HepG2 (cell line): ENCODE measurements at regions not wholly inside any gene's neighbourhood (a gene's known extent, or its start where the extent isn't known, plus 50 kb on each side); places are given as distances from the start of the nearest gene placed in this dataset.

Experiments
- ATAC-seq: fragments of 200-7000 bp; cut with Tn5 transposase; 3 replicates; pipeline ENCODE4 v1.9.1; 2020; ENCODE audit warnings: mild to moderate bottlenecking, moderate library complexity
- BruUV-seq: library from RNA; stranded (reverse); fragments of 400-500 nt; replicated peaks from 2 replicates; lab custom pipeline; 2021; lab: Mats Ljungman, UMichigan
- CTCF ChIA-PET: fragments of 300-600 bp; formaldehyde crosslinking; extraction: SDS; loops from one replicate; lab custom pipeline; 2021; ENCODE audit warnings: low total read pairs, inconsistent platforms, low intra/inter-chr PET ratio; lab: Yijun Ruan, JAX
- POLR2A ChIA-PET: fragments of 350-600 bp; sonication (Branson Sonifier 250); formaldehyde crosslinking; loops from one replicate; lab custom pipeline; 2020; ENCODE audit warnings: antibody characterized with exemption, inconsistent platforms; lab: Yijun Ruan, JAX
- DNase-seq: peaks from one replicate; pipeline ENCODE4 v3.0.0-alpha.2; 2015; ENCODE audit warnings: low spot score
- FAIRE-seq: peaks from 3 replicates; lab custom pipeline; 2011; peaks lifted over from hg19 to GRCh38; lab: Jason Lieb, UNC
- H2AFZ ChIP-seq: one replicate; pipeline ENCODE4 v1.6.1; 2011; ENCODE audit warnings: low read length, inconsistent platforms
- H3K27ac ChIP-seq: fragments of 300-600 bp; 3 replicates; pipeline ENCODE4 v1.8.0; 2011; ENCODE audit warnings: mixed run types, mild to moderate bottlenecking, mixed read lengths, low read length, inconsistent platforms; ENCODE audit not compliant: insufficient read depth; ENCODE audit errors: extremely low read length
- H3K27me3 ChIP-seq, 2 experiments: fragments of 200-600 bp in 1 of 2; 2 replicates in 1 of 2; 3 replicates in 1 of 2; pipeline versions ENCODE4 v1.6.0 to v1.8.0; 2011; ENCODE audit warnings: low read length in 2 of 2, mild to moderate bottlenecking in 2 of 2, moderate library complexity in 2 of 2, inconsistent platforms in 1 of 2; ENCODE audit not compliant: insufficient read depth in 2 of 2, control insufficient read depth in 1 of 2
- H3K36me3 ChIP-seq, 2 experiments: fragments of 200-600 bp in 1 of 2; replicated peaks in 1 of 2; 2 replicates in 1 of 2; 3 replicates in 1 of 2; pipeline versions ENCODE4 v1.5.1 to v1.8.0; 2011; ENCODE audit warnings: low read length in 2 of 2, inconsistent platforms in 1 of 2; ENCODE audit not compliant: insufficient read depth in 2 of 2, control insufficient read depth in 1 of 2
- H3K4me1 ChIP-seq: 2 replicates; pipeline ENCODE4 v1.5.1; 2012; ENCODE audit warnings: low read length, inconsistent platforms; ENCODE audit not compliant: insufficient read depth
- H3K4me2 ChIP-seq: 2 replicates; pipeline ENCODE4 v1.6.0; 2011; ENCODE audit warnings: low read depth, low read length, inconsistent platforms
- H3K4me3 ChIP-seq, 3 experiments: fragments of 200-600 bp in 1 of 3; sonication (generic), shearing (Covaris generic) in 1 of 3; replicated peaks in 1 of 3; 2 replicates each; pipeline ENCODE4 v1.5.1; 2011 to 2016; ENCODE audit warnings: low read length in 3 of 3, inconsistent platforms in 2 of 3, low read depth in 2 of 3, mild to moderate bottlenecking in 2 of 3, control low read depth in 1 of 3, mixed read lengths in 1 of 3; ENCODE audit not compliant: insufficient read depth in 1 of 3
- H3K79me2 ChIP-seq: one replicate; pipeline ENCODE4 v1.6.1; 2011; ENCODE audit warnings: low read length, inconsistent platforms; ENCODE audit not compliant: insufficient read depth
- H3K9ac ChIP-seq: 2 replicates; pipeline ENCODE4 v1.6.0; 2011; ENCODE audit warnings: mild to moderate bottlenecking, low read depth, low read length, inconsistent platforms; ENCODE audit not compliant: insufficient read depth
- H3K9me3 ChIP-seq: 2 replicates; pipeline ENCODE4 v1.5.1; 2012; ENCODE audit warnings: mild to moderate bottlenecking, low read length
- H4K20me1 ChIP-seq: 2 replicates; pipeline ENCODE4 v1.6.0; 2011; ENCODE audit warnings: inconsistent platforms, mild to moderate bottlenecking, low read length, moderate library complexity; ENCODE audit not compliant: insufficient read depth
- FOXM1 ChIP-seq: sonication (generic); formaldehyde crosslinking; IDR thresholded peaks from 2 replicates; pipeline ENCODE4 v1.5.0; 2020; ENCODE audit warnings: missing genetic modification reagents
- ZNF33A ChIP-seq: sonication (generic); formaldehyde crosslinking; IDR thresholded peaks from 2 replicates; pipeline ENCODE4 v1.5.1; 2020; ENCODE audit warnings: missing genetic modification reagents, mild to moderate bottlenecking, moderate library complexity, borderline replicate concordance
- ZNF781 ChIP-seq: sonication (generic); formaldehyde crosslinking; IDR thresholded peaks from 2 replicates; pipeline ENCODE4 v1.5.1; 2020; ENCODE audit warnings: borderline replicate concordance, mild to moderate bottlenecking, missing genetic modification reagents; ENCODE audit errors: not compliant biosample characterization
- WGBS: methylation state at CpG from one replicate; pipeline ENCODE4 v1.1.6; 2017; ENCODE audit warnings: low lambda C conversion rate; 5-methylcytosine and 5-hydroxymethylcytosine counted together
- in situ Hi-C: cut with HindIII; loops from 2 replicates; pipeline ENCODE4 v1.10.0; 2017; ENCODE audit warnings: low pct_unique_long_range_greater_than_20kb; ENCODE audit not compliant: extremely low pct_ligation_motif_present
- intact Hi-C: fragments of 100-400 bp; cut with micrococcal nuclease; formaldehyde crosslinking; loops from one replicate; pipeline ENCODE4 v1.10.0; 2022; ENCODE audit not compliant: unreplicated experiment
- TF ChIP-seq, protein P1 (sequence below): sonication (generic); formaldehyde crosslinking; IDR thresholded peaks from 2 replicates; pipeline ENCODE4 v1.5.1; 2020; ENCODE audit warnings: mild to moderate bottlenecking, moderate library complexity, missing genetic modification reagents
- TF ChIP-seq, protein P2 (sequence below): sonication (generic); formaldehyde crosslinking; IDR thresholded peaks from 2 replicates; pipeline ENCODE4 v1.4.0; 2020; ENCODE audit warnings: mild to moderate bottlenecking, missing genetic modification reagents, borderline replicate concordance
- TF ChIP-seq, protein P3 (sequence below): sonication (generic); formaldehyde crosslinking; IDR thresholded peaks from 2 replicates; pipeline ENCODE4 v1.5.1; 2020; ENCODE audit warnings: missing genetic modification reagents, mild to moderate bottlenecking, borderline replicate concordance
- TF ChIP-seq, protein P4 (sequence below): sonication (generic); formaldehyde crosslinking; IDR thresholded peaks from 2 replicates; pipeline ENCODE4 v1.5.0; 2020; ENCODE audit warnings: missing genetic modification reagents, mild to moderate bottlenecking, borderline replicate concordance
- TF ChIP-seq, protein P5 (sequence below): sonication (generic); formaldehyde crosslinking; IDR thresholded peaks from 2 replicates; pipeline ENCODE4 v1.4.0; 2020; ENCODE audit warnings: missing genetic modification reagents, borderline replicate concordance

DNA sequence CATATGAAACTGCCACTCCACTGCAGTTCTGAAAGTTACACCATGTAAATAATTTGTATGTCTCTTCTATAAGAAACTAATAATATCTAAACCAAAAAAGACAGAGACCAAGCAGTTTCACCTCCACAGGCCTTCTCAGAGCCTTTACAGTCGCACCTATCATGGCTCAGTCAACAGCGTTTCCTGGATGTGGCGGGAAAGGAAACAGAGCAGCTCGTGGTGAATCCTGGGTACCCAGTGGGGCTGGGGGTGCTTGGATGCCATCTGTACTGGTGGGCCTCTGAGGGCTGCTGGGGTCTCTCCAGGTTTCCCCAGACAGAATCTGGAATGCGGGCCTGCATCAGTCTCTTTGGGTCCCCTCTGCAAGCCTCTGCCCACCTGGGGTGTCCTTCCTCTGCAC is 100.2 kb upstream of the CASZ1 start:
- 48% methylated on average over 4 of the region's 5 CpGs for WGBS
- ChIA-PET CTCF (no interaction called here), POLR2A (no interaction called here)
- H3K4me3 ChIP-seq = no peak overlapping the region
- no peaks in the 10 kb centered on the region for H3K79me2 ChIP-seq
- TF ChIP-seq, protein P1, sequence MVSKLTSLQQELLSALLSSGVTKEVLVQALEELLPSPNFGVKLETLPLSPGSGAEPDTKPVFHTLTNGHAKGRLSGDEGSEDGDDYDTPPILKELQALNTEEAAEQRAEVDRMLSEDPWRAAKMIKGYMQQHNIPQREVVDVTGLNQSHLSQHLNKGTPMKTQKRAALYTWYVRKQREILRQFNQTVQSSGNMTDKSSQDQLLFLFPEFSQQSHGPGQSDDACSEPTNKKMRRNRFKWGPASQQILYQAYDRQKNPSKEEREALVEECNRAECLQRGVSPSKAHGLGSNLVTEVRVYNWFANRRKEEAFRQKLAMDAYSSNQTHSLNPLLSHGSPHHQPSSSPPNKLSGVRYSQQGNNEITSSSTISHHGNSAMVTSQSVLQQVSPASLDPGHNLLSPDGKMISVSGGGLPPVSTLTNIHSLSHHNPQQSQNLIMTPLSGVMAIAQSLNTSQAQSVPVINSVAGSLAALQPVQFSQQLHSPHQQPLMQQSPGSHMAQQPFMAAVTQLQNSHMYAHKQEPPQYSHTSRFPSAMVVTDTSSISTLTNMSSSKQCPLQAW (CRISPR knock-in tag) = no peak
- TF ChIP-seq FOXM1 (CRISPR knock-in tag) = no peak
- TF ChIP-seq, protein P2, sequence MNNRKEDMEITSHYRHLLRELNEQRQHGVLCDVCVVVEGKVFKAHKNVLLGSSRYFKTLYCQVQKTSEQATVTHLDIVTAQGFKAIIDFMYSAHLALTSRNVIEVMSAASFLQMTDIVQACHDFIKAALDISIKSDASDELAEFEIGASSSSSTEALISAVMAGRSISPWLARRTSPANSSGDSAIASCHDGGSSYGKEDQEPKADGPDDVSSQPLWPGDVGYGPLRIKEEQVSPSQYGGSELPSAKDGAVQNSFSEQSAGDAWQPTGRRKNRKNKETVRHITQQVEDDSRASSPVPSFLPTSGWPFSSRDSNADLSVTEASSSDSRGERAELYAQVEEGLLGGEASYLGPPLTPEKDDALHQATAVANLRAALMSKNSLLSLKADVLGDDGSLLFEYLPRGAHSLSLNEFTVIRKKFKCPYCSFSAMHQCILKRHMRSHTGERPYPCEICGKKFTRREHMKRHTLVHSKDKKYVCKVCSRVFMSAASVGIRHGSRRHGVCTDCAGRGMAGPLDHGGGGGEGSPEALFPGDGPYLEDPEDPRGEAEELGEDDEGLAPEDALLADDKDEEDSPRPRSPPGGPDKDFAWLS (CRISPR knock-in tag) = no peak
- no peaks in the 10 kb centered on the region for H3K36me3 ChIP-seq
- H3K4me1 ChIP-seq = peaks cover 52% of the 10 kb centered on the region
- no TSS peak for BruUV-seq
- intact Hi-C loops (no loop called here), in situ Hi-C loops (no loop called here)
- H3K4me2 ChIP-seq = no peak overlapping the region
- FAIRE-seq = no peak
- no peak for DNase-seq
- no peak overlapping the region for H2AFZ ChIP-seq
- no peaks in the 10 kb centered on the region for H4K20me1 ChIP-seq
- H3K9me3 ChIP-seq = no peaks in the 10 kb centered on the region
- peaks cover 0 to 13% of the 10 kb centered on the region in 2 experiments; a peak in 2 of 5 replicates for H3K27me3 ChIP-seq
- ATAC-seq = no peak
- H3K9ac ChIP-seq = no peak overlapping the region
- H3K27ac ChIP-seq = no peak overlapping the region

DNA sequence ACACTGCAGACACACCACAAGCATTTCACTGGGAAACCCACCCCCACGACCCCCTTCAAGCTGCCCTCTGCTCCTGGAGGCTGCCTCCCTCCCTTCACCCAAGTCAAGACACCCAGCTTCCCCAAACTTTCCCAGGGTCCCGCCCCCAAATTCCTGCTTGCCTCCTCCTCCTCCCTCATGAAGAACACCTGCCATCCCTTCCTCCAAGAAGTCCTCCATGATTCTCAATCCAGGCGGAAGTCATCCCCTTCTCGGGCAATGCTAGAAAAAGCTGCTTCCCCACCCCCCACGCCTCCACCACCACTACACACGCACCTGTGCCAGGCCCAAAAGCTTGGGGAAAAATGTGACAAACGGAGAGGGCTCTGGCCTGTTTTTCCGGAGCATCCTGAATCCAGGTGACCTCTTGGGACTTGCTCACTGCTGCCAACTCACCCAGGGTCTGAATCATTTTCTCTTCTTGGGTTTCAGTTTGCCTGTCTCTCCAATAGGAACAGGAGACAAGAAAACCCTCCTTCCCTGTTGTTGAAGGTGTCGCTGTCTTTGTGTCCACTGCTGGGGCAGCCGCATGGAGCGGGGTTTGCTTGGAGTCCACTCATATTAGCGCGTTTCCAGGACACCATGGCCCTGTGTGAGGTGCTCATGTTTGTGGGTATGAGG is 101.0 kb upstream of the CASZ1 start:
- no TSS peak for BruUV-seq
- in situ Hi-C loops (no loop called here), intact Hi-C loops (no loop called here)
- no peak overlapping the region for H3K9ac ChIP-seq
- 47% methylated on average over 13 of the region's 13 CpGs for WGBS
- FAIRE-seq (no peak), DNase-seq (no peak), ATAC-seq (peak; percentile 6; the same call in 2 of the 3 replicates)
- H4K20me1 ChIP-seq = no peaks in the 10 kb centered on the region
- H3K36me3 ChIP-seq = no peaks in the 10 kb centered on the region
- no peak overlapping the region for H2AFZ ChIP-seq
- no peak overlapping the region for H3K4me3 ChIP-seq
- no peaks in the 10 kb centered on the region for H3K9me3 ChIP-seq
- CTCF ChIA-PET = no interaction called here
- no peak overlapping the region for H3K27ac ChIP-seq
- POLR2A ChIA-PET = no interaction called here
- H3K4me1 ChIP-seq = peaks cover 55% of the 10 kb centered on the region
- no peak overlapping the region for H3K4me2 ChIP-seq
- no peaks in the 10 kb centered on the region for H3K79me2 ChIP-seq
- H3K27me3 ChIP-seq = peaks cover 0 to 21% of the 10 kb centered on the region in 2 experiments; a peak in 3 of 5 replicates
- TF ChIP-seq, protein P3, sequence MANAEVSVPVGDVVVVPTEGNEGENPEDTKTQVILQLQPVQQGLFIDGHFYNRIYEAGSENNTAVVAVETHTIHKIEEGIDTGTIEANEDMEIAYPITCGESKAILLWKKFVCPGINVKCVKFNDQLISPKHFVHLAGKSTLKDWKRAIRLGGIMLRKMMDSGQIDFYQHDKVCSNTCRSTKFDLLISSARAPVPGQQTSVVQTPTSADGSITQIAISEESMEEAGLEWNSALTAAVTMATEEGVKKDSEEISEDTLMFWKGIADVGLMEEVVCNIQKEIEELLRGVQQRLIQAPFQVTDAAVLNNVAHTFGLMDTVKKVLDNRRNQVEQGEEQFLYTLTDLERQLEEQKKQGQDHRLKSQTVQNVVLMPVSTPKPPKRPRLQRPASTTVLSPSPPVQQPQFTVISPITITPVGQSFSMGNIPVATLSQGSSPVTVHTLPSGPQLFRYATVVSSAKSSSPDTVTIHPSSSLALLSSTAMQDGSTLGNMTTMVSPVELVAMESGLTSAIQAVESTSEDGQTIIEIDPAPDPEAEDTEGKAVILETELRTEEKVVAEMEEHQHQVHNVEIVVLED (CRISPR knock-in tag) = no peak
- TF ChIP-seq ZNF33A (CRISPR knock-in tag) (no peak), ZNF781 (CRISPR knock-in tag) (no peak)
- TF ChIP-seq, protein P4, sequence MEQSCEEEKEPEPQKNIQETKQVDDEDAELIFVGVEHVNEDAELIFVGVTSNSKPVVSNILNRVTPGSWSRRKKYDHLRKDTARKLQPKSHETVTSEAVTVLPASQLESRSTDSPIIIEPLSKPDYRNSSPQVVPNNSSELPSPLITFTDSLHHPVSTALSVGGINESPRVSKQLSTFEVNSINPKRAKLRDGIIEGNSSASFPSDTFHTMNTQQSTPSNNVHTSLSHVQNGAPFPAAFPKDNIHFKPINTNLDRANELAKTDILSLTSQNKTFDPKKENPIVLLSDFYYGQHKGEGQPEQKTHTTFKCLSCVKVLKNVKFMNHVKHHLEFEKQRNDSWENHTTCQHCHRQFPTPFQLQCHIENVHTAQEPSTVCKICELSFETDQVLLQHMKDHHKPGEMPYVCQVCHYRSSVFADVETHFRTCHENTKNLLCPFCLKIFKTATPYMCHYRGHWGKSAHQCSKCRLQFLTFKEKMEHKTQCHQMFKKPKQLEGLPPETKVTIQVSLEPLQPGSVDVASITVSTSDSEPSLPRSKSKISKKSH (CRISPR knock-in tag) = no peak
- TF ChIP-seq, protein P5, sequence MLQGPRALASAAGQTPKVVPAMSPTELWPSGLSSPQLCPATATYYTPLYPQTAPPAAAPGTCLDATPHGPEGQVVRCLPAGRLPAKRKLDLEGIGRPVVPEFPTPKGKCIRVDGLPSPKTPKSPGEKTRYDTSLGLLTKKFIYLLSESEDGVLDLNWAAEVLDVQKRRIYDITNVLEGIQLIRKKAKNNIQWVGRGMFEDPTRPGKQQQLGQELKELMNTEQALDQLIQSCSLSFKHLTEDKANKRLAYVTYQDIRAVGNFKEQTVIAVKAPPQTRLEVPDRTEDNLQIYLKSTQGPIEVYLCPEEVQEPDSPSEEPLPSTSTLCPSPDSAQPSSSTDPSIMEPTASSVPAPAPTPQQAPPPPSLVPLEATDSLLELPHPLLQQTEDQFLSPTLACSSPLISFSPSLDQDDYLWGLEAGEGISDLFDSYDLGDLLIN (CRISPR knock-in tag) = no peak
